Adrenal gland (tissue), 5 donors: ENCODE measurements at regions not wholly inside any gene's neighbourhood (a gene's known extent, or its start where the extent isn't known, plus 50 kb on each side); places are given as distances from the start of the nearest gene placed in this dataset.

ENCODE experiments used
- CTCF ChIP-seq, 6 experiments: fragments of 450-650 bp in 4 of 6; fragments of 200-600 bp in 2 of 6; sonication (generic) in 1 of 6; IDR thresholded peaks; 1 replicate in 5 of 6; 2 replicates in 1 of 6; pipeline versions ENCODE4 v1.5.1 to v1.8.0; 2016 to 2021; ENCODE audit warnings: antibody characterized with exemption in 6 of 6, mild to moderate bottlenecking in 2 of 6, moderate library complexity in 1 of 6
- POLR2A ChIP-seq, 2 donors: fragments of 450-650 bp; IDR thresholded peaks; one replicate each; pipeline ENCODE4 v1.6.1; 2017; ENCODE audit warnings: antibody characterized with exemption in 2 of 2, mild to moderate bottlenecking in 2 of 2, moderate library complexity in 1 of 2
- donor health status: DM: no; HTN: no; CAD: no.

GRCh38 chr2:51469102-51469501 lies 437.2 kb upstream of the NRXN1 start:
- no peak for TF ChIP-seq POLR2A (IDR thresholded peaks at IDR 0.05)
- TF ChIP-seq CTCF (IDR thresholded peaks at IDR 0.05), result no peak
